Stimulated activated CD4-positive, alpha-beta T cell treated with anti-CD3 and anti-CD28 coated beads, Interleukin-4, amount 100 ng/mL, for 4 hours (primary cell): ENCODE measurements at regions not wholly inside any gene's neighbourhood (a gene's known extent, or its start where the extent isn't known, plus 50 kb on each side); places are given as distances from the start of the nearest gene placed in this dataset.
"Not testable (repeated sequence)": the region's sequence is repeated elsewhere in the genome, so short reads cannot be mapped to it uniquely, and the experiment has no call there.

Experiments
- DNase-seq, 2 experiments: peaks; one replicate each; pipeline ENCODE4 v3.0.0-alpha.2; 2020

DNA sequence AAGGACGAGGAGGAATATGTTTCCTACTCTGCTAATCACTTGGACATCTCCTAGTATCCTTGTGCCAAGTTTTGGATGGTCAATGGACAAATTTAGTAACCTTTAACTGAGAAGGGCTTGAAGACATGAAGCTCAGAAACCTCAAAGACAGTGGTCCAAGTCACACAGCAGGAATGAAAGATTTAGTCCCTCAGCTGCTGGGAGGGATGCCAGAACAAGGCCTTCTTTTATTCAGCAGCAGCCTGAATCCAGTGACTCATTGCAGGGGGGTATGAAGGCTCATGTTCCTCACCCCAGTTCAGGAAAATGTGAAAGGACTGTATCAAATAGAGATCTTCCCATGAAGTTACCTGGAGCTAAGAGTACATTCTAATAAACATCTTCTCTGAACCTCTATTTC lies 214.9 kb upstream of the UGT8 start:
- DNase-seq = no peak

DNA sequence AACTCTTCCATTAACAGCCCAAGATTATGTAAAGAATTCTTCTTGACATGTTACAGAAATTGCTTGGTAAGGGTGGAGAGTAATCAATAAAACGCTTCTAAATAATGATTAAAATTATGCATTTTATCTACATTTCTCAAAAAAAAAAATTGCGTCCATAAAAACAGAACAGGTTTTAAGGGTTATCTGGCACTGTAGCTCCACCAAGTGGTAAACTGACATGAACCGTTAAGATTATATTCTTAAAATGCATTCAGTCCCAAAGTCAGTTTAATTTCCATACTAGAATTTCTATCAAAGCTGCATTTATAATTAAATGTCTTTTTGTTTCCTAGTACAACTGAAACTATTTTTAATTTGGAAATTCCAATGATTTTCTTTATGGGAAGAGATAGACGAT lies 214.0 kb upstream of the UGT8 start:
- DNase-seq = no peak

DNA sequence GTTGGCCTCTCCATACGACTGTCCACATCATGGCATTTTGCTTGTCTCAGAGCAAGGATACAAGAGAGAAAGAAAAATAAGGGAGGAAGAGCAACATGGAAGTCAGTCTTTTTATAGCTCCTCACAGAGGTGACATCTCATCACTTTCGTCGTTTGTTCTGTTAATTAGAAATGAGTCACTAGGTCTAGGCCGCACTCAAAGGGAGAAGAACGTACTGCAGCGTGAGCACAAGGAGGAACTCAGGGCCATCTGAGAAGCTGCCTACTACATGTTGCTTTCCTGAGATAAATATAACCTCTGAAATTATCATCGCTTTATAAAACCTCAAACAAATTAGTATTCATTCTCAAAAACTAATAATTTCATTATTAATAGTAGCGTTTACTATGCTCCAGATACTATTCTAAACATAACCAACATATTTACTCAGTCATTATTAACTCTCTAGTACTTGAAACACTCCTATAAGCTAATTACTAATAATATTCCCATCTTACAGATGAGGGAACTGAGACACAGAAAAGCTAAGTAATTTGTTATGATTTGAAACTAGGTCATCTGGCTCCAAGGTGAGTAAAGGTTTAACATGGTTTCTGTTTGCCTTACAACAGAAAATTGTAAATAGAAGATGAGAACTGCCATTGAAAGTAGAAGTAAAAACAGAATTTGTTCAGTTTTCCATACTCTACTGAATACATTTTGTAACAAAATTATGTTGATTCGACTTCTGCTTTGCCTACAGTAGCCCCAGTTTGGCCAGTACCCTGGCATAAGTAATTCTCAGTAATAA lies 213.2 kb upstream of the UGT8 start:
- no peak for DNase-seq

DNA sequence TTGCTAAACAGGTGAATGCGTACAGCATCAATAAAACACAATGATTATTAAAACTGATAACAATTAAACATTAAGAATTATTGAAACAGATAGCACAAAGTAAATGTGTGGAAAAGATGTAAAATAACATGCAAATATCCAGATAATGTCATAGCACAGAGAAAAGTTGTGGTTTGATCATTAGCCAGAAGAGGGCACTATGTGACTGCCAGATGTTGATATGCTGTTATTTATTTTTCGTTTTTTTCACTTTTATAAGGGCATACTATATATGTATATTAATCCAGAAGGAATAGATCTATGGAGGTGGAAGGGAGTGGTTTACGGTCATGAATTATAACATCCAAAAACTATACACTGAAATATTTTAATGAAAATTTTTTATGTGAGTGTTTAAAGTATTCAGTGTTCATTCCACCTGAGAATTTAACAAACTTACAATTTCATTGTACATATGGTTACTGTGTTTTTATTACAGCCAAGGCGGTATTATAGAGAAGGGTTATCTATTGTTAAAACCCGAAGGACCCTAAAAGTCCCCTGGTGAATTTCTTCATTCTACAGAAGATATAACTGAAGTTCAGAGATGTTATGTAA lies 211.9 kb upstream of the UGT8 start:
- DNase-seq = no peak

DNA sequence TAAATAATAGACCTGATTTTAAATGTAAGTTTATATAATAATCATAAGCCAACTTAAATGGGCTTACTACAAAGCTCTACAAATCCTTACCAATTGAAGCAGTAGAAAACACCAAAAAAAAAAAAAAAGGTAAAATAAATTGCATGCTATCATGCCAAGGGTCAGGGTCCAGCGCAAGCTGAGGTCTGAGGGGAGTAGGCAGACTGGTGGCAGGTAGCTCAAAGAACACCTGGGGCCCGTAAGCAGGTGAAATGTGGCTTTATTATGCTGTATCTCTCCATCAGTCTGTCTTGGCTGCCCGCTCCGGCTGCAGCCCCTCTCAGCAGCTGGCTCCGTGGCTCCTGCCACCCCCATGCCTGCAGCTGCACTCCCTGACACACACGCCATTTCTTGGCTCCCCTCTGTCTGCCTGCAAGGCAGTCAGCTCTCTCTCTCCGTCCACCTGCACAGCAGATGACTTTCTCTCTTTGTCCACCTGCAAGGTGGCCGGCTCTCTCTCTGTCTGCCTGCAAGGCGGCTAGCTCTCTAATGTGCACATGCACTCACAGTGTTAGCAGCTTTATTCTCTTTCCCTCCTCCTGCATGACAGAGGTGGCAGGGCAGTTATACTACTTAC lies 209.4 kb upstream of the UGT8 start:
- no peak for DNase-seq

DNA sequence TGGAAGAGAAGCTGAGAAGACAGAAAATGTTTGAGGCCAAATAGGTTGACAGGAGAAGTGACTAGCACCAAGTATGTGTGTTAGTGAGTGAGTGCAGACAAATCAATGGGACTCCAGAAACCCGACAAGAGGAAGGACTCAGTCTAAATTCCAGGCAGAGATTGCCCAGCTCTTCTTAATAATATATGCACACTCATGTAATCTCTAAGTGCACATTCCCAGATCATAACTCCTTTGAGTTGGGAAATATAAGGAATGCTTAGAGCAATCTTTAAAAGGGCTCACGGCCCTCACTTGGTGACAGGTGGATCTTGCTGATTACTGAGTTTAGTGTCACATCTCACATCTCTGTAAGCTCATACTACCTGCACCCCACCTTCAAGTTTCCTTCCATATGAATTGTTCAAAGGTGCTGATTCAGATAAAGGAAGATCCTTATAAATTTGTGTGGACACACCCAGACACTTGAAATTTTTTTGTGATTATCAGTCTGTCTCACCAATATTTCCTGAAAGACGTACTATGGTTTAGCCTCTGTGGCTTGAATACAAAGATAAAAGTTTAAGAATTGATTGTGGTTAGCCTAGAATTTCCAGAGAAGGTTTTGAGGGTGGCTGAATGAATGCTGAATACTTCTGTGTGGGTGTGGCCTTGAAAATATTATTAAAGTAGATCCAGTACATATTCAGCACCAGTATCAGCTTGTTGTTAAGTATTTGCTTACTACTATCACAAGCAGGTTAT lies 205.1 kb upstream of the UGT8 start:
- no peak for DNase-seq

DNA sequence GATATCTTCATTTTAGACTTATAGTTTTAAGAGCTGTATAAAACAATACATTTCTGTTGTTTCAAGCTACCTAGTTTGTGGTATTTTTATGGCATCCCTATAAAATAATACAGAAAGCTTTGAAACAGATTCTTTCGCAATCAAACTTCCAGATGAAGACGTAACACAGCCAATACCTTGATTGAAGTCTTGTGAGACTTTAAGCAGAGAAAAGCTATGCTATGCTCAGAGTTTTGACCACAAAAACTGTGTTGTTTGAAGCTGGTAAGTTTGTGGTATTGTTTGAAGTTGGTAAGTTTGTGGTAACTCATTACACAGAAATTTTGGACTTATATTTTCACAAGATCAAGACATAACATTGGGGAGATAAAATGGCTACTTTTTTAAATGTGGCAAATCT lies 201.8 kb upstream of the UGT8 start:
- no peak for DNase-seq

DNA sequence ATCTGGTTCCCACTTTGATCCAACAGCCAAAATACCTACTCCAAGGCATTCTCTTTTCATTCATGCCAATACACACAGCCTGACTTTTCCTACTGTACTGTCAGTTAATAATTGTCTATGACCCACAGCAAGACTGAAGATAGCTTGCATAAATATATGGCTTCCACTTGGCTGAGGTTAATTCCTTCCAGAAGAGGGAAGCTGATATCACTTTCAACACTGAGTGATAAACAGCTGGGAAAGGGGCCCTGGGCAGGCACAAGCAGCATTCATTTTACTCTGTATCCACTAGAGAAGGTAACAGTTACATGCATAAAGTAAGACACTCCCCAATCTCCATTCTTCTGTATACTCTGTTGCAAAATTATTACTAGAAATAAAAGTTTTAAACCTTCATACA lies 200.2 kb upstream of the UGT8 start:
- DNase-seq = no peak

DNA sequence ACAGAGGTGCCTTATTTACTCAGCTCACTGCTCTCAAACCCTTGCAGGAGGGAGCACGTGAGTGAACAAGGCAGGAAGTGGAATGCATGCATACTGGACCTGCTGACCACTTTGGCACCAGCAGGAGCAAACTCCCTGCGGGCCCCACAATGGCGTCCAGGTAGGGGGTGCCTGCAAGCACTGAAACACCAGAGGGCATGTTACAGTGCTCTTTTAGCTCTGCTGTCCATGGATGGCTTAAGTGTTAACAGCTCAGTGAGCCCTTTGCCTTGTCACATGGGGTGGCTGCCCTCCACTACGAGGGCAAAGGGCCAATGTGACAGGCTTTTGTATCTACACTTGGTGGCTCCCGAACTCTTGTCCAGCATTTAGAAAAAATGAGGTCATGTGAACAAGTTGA lies 199.5 kb upstream of the UGT8 start:
- no peak for DNase-seq

DNA sequence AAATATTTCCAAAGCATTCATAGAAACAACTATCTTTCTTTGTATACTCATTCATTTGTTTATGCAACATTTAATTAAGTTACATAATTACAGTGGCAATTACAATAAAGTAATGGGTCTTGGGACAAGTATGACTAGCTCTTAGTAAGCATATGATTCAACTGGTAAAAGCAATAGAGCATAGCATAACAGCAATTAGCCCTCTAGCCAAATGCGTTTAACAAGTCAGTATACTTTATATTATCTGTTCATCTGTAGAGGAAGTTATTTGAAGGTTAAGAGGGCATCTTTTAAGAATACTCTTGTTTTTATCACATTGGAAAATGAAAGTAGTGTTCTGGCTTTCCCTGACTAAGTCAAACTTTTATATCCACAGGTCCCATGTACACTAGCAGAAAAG lies 198.1 kb upstream of the UGT8 start:
- DNase-seq = no peak

DNA sequence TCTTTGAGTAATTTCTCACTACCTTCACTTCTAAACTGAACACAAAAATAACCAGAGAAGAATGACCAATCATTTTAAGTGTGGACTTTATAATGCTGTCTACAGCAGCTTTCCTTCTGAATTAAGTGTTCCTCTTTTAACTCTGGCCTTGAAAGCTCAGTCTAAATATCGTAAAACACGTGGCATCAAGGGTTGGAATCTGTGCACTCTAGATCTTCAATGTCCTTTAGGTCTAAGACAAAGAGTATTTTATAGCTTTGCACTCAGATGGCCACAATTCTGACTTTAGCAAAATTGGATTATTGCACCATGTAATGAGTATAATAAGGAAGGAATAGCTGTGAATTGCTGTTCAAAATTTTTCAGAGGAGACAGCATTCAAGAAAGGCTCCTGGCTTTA lies 197.1 kb upstream of the UGT8 start:
- no peak for DNase-seq

DNA sequence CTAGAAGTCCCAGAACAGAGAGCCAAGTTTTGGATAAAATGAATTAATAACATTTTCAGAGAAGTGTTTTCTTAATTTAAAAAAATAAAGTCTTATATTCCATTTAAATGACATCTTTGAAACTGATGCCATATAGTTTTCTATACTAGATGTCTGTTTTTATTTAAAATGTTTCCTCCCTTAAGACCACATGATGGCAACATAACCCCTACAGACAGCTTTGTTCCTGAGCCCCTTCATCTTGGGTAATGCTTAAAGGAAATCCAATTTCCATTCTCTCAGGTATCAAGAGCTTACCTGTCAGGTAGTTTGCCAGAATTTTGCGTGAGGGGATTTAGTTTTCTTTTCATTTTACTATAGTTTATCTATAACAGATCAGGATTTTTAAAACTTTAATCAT lies 181.4 kb upstream of the UGT8 start:
- no peak for DNase-seq

DNA sequence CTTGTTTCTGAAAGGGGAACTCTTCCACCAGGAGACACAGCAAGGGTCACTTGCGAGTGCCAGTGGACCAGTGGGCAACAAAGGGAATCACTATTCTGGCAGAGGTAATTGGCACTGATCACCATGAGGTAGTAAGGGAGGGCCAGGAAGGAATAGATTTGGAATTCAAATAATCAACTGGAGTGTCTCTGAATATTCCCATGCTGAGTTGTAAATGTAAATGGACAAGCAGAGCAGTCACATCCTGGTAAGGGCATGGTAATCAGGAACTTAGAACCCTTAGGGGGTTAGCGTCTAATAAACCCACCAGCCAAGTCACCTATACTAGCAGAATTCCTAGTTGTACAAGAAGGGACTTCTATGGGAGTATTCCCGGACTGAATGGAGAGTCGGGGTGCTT lies 178.5 kb upstream of the UGT8 start:
- no peak for DNase-seq

DNA sequence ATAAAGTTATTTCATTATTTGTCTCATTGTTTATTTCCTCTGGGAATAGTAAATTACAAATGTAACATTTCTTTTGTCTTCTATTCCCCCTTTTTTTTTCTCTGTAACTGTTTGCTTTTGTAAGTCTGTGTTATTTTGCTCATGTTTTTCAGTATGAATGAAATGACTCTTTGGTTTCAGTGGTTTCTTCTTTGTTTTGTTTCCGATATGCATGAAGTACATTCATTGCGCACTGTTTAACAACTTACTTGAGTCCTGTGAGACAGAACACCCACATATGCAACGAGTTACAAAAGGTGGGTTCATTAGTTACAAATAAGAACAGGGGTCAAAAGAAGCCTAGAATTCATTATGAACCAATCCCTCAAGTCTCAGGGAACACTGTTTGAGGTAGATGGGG lies 175.0 kb upstream of the UGT8 start:
- no peak for DNase-seq

DNA sequence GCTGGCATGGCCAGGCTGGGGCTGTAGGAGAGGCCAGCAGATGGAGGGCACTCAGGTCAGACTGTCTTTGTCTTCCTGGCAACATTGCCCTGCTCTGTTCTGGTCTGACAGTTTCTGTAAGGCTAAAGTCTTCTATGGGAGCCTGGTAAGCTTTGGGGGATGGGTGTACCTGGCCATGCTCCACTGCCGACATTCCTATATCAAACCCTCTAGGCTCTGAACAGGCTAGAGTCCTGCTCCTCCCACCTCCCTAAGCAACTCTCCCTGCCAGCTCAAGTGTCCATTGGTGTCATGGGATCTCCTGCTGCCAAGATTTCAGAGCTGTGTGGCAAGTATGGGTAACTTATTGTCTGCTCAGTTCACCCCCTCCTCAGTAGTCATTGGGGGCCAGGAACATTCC lies 163.5 kb upstream of the UGT8 start:
- no peak for DNase-seq

DNA sequence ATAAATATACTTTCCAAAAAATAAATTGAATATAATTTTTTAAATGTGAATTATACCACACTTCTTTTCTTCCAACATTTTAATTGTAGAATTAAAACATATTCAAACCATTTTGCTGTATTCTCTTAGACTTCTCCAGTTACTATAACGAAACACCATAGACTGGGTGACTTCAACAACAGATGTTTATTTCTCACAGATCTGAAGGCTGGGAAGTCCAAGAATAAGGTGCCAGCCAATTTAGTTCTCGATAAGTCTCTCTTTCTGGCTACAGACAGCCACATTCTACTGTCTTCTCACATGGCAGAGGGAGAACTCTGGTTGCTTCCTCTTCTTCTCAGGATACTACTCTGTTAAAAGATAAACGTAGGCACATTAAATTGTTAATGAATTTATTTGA lies 155.8 kb upstream of the UGT8 start:
- no peak for DNase-seq

DNA sequence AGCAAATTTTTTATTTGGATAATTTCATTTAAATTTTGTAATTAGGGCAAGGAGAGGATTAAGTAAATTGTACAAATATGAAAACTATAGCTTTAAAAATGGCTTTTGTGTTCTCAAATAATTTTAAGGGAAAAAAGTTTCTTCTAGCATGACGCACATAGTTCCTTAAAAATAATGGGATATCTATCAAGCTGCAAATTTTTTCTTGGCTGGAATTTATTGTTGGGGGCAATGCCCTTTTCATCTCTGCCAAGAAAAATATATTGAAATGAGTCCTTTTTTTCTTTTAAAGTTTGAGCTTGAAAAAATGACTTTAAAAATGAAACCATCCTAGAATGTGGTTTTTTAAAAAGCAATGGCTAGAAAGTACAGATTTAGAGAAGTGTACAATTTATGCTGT lies 154.4 kb upstream of the UGT8 start:
- no peak for DNase-seq

DNA sequence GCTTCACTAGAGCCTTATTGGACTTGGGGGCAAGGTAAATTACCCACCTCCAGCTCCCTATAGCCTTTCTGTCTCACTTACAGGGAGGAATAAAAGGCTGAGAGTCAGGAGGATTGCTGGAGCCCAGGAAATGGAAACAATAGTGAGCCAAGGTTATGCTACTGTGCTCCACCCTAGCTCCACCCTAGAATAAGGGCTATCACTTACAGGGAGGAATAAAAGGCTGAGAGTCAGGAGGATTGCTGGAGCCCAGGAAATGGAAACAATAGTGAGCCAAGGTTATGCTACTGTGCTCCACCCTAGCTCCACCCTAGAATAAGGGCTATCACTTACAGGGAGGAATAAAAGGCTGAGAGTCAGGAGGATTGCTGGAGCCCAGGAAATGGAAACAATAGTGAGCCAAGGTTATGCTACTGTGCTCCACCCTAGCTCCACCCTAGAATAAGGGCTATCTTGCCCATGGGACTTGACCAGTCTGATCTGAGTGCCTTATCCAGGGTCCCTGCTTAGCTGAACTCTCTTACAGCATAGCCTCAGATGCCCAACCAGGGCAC lies 150.6 kb upstream of the UGT8 start:
- not testable (repeated sequence) for DNase-seq

DNA sequence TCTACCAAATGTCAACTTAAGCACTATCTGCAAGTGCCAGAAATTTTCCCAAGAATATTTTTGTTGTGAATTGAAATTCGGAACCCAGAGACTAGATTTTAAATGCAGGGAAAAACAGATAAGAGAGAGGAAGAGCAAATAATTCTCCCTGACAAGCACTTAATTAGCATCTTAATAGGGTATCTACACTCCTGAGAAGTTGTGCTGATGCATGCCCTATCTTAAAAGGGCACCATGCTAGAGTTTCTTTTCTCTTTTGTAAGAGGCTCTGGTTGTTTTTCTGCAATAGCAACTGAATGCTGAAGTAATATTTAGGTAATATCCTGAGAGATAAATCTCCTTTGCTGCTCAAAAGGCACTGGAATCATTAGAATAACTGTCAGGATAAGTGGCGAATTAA lies 139.9 kb upstream of the UGT8 start:
- no peak for DNase-seq

DNA sequence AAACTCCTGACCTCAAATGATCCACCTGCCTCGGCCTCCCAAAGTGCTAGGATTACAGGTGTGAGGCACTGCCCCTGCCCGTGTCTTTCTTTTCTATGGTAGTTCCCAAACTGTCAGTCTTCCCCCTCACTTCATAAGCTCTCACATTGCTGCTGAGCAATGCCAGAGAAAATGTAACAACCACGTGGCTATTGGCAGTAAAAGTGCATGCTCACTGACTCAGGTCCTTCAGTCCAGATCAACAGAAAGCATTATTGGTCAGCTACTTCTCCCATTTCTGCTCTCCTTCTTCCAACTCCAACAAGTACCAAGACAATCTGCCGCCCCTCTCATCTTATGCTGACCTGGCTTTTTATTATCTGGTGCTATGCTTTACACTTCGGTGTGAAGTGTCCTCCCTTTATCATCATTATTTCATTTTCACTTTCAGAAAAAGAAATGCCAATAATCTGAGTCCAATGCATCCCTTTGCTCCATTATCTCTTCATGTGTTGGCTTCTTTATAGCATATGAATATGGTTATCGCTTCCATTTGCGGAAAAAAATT lies 133.8 kb upstream of the UGT8 start:
- DNase-seq = no peak

DNA sequence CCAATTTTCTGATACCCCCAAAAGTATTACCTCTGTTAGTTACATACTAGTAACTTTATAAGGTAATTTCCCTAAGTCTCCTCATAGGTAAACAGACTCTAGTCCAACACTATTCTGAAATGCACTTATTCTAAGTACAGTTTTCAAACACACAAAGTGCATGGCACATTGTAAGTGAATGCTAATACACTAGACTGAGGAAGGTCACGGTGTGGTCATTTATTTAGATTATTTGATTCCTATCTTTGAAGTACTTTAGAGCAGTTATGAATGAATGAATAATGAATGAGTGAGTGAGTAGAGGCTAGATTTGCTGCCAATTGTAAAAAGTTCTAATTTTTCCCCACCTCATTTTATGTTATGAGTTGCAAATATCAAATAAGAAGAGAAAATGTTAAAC lies 132.8 kb upstream of the UGT8 start:
- no peak for DNase-seq

DNA sequence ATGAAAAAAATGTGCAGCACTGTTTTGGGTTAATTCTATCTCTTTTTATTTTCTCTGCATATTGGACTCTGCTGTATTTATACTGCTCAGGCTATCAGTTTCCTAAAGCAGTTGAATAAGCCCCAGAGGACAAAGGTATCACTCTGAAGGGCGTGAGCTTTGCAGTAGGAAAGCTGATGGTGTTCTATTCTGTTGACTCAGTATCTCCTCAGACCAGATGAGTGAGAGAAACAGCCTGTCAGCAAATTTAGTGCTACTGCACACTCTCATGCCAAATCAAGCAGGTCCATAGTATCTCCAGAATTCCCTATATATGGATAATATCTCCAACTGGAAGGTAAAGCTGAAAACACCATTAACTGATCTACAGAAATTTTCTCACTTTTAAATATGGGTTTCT lies 132.3 kb upstream of the UGT8 start:
- no peak for DNase-seq
